AG04449 (cell line): ENCODE measurements at regions not wholly inside any gene's neighbourhood (a gene's known extent, or its start where the extent isn't known, plus 50 kb on each side); places are given as distances from the start of the nearest gene placed in this dataset.

Experiments
- CTCF ChIA-PET: fragments of 350-600 bp; formaldehyde crosslinking; extraction: SDS; loops from one replicate; lab custom pipeline; 2021; ENCODE audit warnings: antibody characterized with exemption; lab: Yijun Ruan, JAX
- POLR2A ChIA-PET: fragments of 400-600, 350-600 bp; formaldehyde crosslinking; extraction: SDS; loops from one replicate; lab custom pipeline; 2020; ENCODE audit warnings: antibody characterized with exemption, inconsistent platforms; lab: Yijun Ruan, JAX
- DNase-seq: peaks from one replicate; pipeline ENCODE4 v3.0.0-alpha.2; 2010; ENCODE audit warnings: low read depth, low spot score
- H3K4me3 ChIP-seq: 2 replicates; pipeline ENCODE4 v1.5.1; 2011; ENCODE audit warnings: low read depth, mild to moderate bottlenecking, control low read depth, low read length
- CTCF ChIP-seq: IDR thresholded peaks from one replicate; pipeline ENCODE4 v1.5.1; 2011; ENCODE audit warnings: mild to moderate bottlenecking, moderate library complexity, low read length, control low read depth, inconsistent platforms; ENCODE audit not compliant: insufficient read depth; ENCODE audit errors: missing control alignments

GRCh38 chr6:140567466-140567865, 1193.0 kb upstream of the CITED2 start:
- POLR2A ChIA-PET = no interaction called here
- TF ChIP-seq CTCF = no peak
- DNase-seq = no peak
- H3K4me3 ChIP-seq = no peak overlapping the region
- CTCF ChIA-PET = interaction anchor here (0.9 to 1.3 kb wide), 2 partner anchors 9 to 22 kb away, joined by 3 read pairs; no protein-coding TSS in a partner anchor

- no peak overlapping the region for H3K4me3 ChIP-seq
- ChIA-PET POLR2A (no interaction called here), CTCF (interaction anchor here (0.9 to 1.3 kb wide), 2 partner anchors 9 to 21 kb away, joined by 3 read pairs; no protein-coding TSS in a partner anchor)
- no peak for TF ChIP-seq CTCF
- DNase-seq = no peak
These were observed 1192.4 kb upstream of the CITED2 start for GRCh38 chr6:140566781-140567277.

GRCh38 chr6:140563728-140564127, 1189.3 kb upstream of the CITED2 start:
- no peak overlapping the region for H3K4me3 ChIP-seq
- CTCF ChIA-PET = no interaction called here
- DNase-seq = no peak
- POLR2A ChIA-PET = no interaction called here
- no peak for TF ChIP-seq CTCF

GRCh38 chr6:140561701-140562100, 1187.3 kb upstream of the CITED2 start:
- TF ChIP-seq CTCF = no peak
- POLR2A ChIA-PET = no interaction called here
- CTCF ChIA-PET = no interaction called here
- no peak overlapping the region for H3K4me3 ChIP-seq
- no peak for DNase-seq

GRCh38 chr6:140560671-140561070, 1186.2 kb upstream of the CITED2 start:
- DNase-seq = no peak
- no peak for TF ChIP-seq CTCF
- H3K4me3 ChIP-seq = no peak overlapping the region
- ChIA-PET CTCF (no interaction called here), POLR2A (no interaction called here)

- POLR2A ChIA-PET = no interaction called here
- no peak overlapping the region for H3K4me3 ChIP-seq
- CTCF ChIA-PET = interaction anchor here (0.8 kb wide), 1 partner anchor 21 kb away, joined by 4 read pairs; no protein-coding TSS in a partner anchor
- no peak for TF ChIP-seq CTCF
- no peak for DNase-seq
These were observed 1185.0 kb upstream of the CITED2 start for GRCh38 chr6:140559458-140559857.
